ENCODE measurements at regions not wholly inside any gene's neighbourhood (a gene's known extent, or its start where the extent isn't known, plus 50 kb on each side); places are given as distances from the start of the nearest gene placed in this dataset.

- TF ChIP-seq CSRNP3 (CRISPR knock-in tag; IDR thresholded peaks at IDR 0.05) (no peak), CREB5 (CRISPR knock-in tag; IDR thresholded peaks at IDR 0.05; ENCODE audit: low read depth) (no peak), SNAI2 (CRISPR knock-in tag; IDR thresholded peaks at IDR 0.05) (no peak), ZNF70 (CRISPR knock-in tag; IDR thresholded peaks at IDR 0.05) (no peak), ZNF565 (CRISPR knock-in tag; conservative IDR thresholded peaks at IDR 0.05; ENCODE audit: low read depth) (no peak), ZFP3 (CRISPR knock-in tag; IDR thresholded peaks at IDR 0.05) (no peak), ZNF8 (CRISPR knock-in tag; IDR thresholded peaks at IDR 0.05) (no peak)
Measured at GRCh38 chr14:42548349-42548748, 941.7 kb downstream of the LRFN5 start (continued).

GRCh38 chr14:42545636-42546035, 939.0 kb downstream of the LRFN5 start:
- no peak for TF ChIP-seq ISL1 (CRISPR knock-in tag; IDR thresholded peaks at IDR 0.05)
- TF ChIP-seq RARB (CRISPR knock-in tag; IDR thresholded peaks at IDR 0.05), result no peak
- TF ChIP-seq PATZ1 (CRISPR knock-in tag; IDR thresholded peaks at IDR 0.05; ENCODE audit: borderline replicate concordance), result no peak
- TF ChIP-seq OSR1 (CRISPR knock-in tag; IDR thresholded peaks at IDR 0.05), result no peak
- TF ChIP-seq ZC3H10 (CRISPR knock-in tag; IDR thresholded peaks at IDR 0.05), result no peak
- no peak for TF ChIP-seq POU6F1 (CRISPR knock-in tag; IDR thresholded peaks at IDR 0.05; ENCODE audit: borderline replicate concordance, low read depth)
- no peak for TF ChIP-seq ZNF565 (CRISPR knock-in tag; conservative IDR thresholded peaks at IDR 0.05; ENCODE audit: low read depth)
- no peak for TF ChIP-seq ZFP3 (CRISPR knock-in tag; IDR thresholded peaks at IDR 0.05)
- TF ChIP-seq CREB5 (CRISPR knock-in tag; IDR thresholded peaks at IDR 0.05; ENCODE audit: low read depth), result no peak
- no peak for TF ChIP-seq ARNTL (CRISPR knock-in tag; IDR thresholded peaks at IDR 0.05; ENCODE audit: borderline replicate concordance, low read depth)
- no peak for TF ChIP-seq TSHZ2 (CRISPR knock-in tag; IDR thresholded peaks at IDR 0.05)
- no peak for TF ChIP-seq TCF4 (CRISPR knock-in tag; IDR thresholded peaks at IDR 0.05; ENCODE audit: borderline replicate concordance)
- no peak for TF ChIP-seq BACH2 (CRISPR knock-in tag; IDR thresholded peaks at IDR 0.05; ENCODE audit: borderline replicate concordance)
- TF ChIP-seq ZNF70 (CRISPR knock-in tag; IDR thresholded peaks at IDR 0.05), result no peak
- TF ChIP-seq CSDC2 (CRISPR knock-in tag; IDR thresholded peaks at IDR 0.05), result no peak
- no peak for TF ChIP-seq ESRRG (CRISPR knock-in tag; IDR thresholded peaks at IDR 0.05)
- no peak for ATAC-seq

- TF ChIP-seq TCF4 (CRISPR knock-in tag; IDR thresholded peaks at IDR 0.05; ENCODE audit: borderline replicate concordance), result no peak
- TF ChIP-seq ZC3H10 (CRISPR knock-in tag; IDR thresholded peaks at IDR 0.05), result no peak
- TF ChIP-seq ZNF565 (CRISPR knock-in tag; conservative IDR thresholded peaks at IDR 0.05; ENCODE audit: low read depth), result no peak
- no peak for TF ChIP-seq ARNTL (CRISPR knock-in tag; IDR thresholded peaks at IDR 0.05; ENCODE audit: borderline replicate concordance, low read depth)
- no peak for TF ChIP-seq PPARA (CRISPR knock-in tag; IDR thresholded peaks at IDR 0.05; ENCODE audit: borderline replicate concordance)
- no peak for ATAC-seq
Measured at GRCh38 chr14:42541535-42542001, 934.9 kb downstream of the LRFN5 start.
